IMR-90 (cell line): ENCODE measurements at regions not wholly inside any gene's neighbourhood (a gene's known extent, or its start where the extent isn't known, plus 50 kb on each side); places are given as distances from the start of the nearest gene placed in this dataset.

Experiments used
- ATAC-seq: fragments of 200-7000 bp; cut with Tn5 transposase; 2 replicates; pipeline ENCODE4 v1.9.1; 2020; ENCODE audit warnings: low read depth, mild to moderate bottlenecking, moderate library complexity
- BruUV-seq: library from RNA; stranded (reverse); fragments of 400-500 nt; replicated peaks from 2 replicates; lab custom pipeline; 2021; lab: Mats Ljungman, UMichigan
- CTCF ChIA-PET: fragments of 300-600 bp; formaldehyde crosslinking; extraction: SDS; loops from one replicate; lab custom pipeline; 2021; ENCODE audit warnings: antibody characterized with exemption; lab: Yijun Ruan, JAX
- POLR2A ChIA-PET: fragments of 300-600 bp; sonication (Branson Sonifier 250); formaldehyde crosslinking; loops from one replicate; lab custom pipeline; 2022; ENCODE audit warnings: antibody characterized with exemption; ENCODE audit not compliant: unreplicated experiment; lab: Charles Lee
- DNase-seq: peaks from one replicate; pipeline ENCODE4 v3.0.0; 2013
- H2AFZ ChIP-seq: replicated peaks from 2 replicates; pipeline ENCODE3; 2013; ENCODE audit warnings: low read length, mild to moderate bottlenecking; ENCODE audit not compliant: poor library complexity
- H2AK5ac ChIP-seq: 2 replicates; pipeline ENCODE4 v1.6.1; 2013; ENCODE audit warnings: low read depth, low read length, inconsistent platforms
- H2AK9ac ChIP-seq: replicated peaks from 2 replicates; pipeline ENCODE3; 2013; ENCODE audit warnings: mild to moderate bottlenecking, low read depth, low read length, moderate library complexity; ENCODE audit not compliant: poor library complexity
- H2BK120ac ChIP-seq: 2 replicates; pipeline ENCODE4 v1.6.1; 2013; ENCODE audit warnings: low read depth, low read length, inconsistent platforms
- H2BK15ac ChIP-seq: 3 replicates; pipeline ENCODE4 v1.6.1; 2013; ENCODE audit warnings: low read depth, low read length, inconsistent platforms
- H2BK20ac ChIP-seq: 2 replicates; pipeline ENCODE4 v1.6.1; 2013; ENCODE audit warnings: low read depth, mild to moderate bottlenecking, inconsistent platforms, low read length, moderate library complexity
- H2BK5ac ChIP-seq: 2 replicates; pipeline ENCODE4 v1.6.1; 2013; ENCODE audit warnings: mild to moderate bottlenecking, low read depth, low read length, inconsistent platforms; ENCODE audit not compliant: poor library complexity, severe bottlenecking
- H3K14ac ChIP-seq: replicated peaks from 2 replicates; pipeline ENCODE4 v1.6.1; 2013; ENCODE audit warnings: low read depth, low read length, inconsistent platforms
- H3K18ac ChIP-seq: 2 replicates; pipeline ENCODE4 v1.6.1; 2013; ENCODE audit warnings: low read depth, low read length, control low read depth
- H3K23ac ChIP-seq: 2 replicates; pipeline ENCODE4 v1.6.1; 2013; ENCODE audit warnings: low read depth, low read length, inconsistent platforms
- H3K27ac ChIP-seq: 2 replicates; pipeline ENCODE4 v1.5.1; 2013; ENCODE audit warnings: mild to moderate bottlenecking, control low read depth, low read length; ENCODE audit not compliant: insufficient read depth
- H3K27me3 ChIP-seq: 2 replicates; pipeline ENCODE4 v1.6.1; 2013; ENCODE audit warnings: low read length; ENCODE audit not compliant: control insufficient read depth, insufficient read depth
- H3K36me3 ChIP-seq: 2 replicates; pipeline ENCODE4 v1.6.1; 2013; ENCODE audit warnings: low read length, mixed read lengths; ENCODE audit not compliant: control insufficient read depth, insufficient read depth
- H3K4ac ChIP-seq: 2 replicates; pipeline ENCODE4 v1.6.1; 2013; ENCODE audit warnings: low read depth, low read length, inconsistent platforms
- H3K4me1 ChIP-seq: 2 replicates; pipeline ENCODE4 v1.6.1; 2013; ENCODE audit warnings: low read length, mixed read lengths; ENCODE audit not compliant: control insufficient read depth, insufficient read depth
- H3K4me2 ChIP-seq: 2 replicates; pipeline ENCODE4 v1.6.1; 2013; ENCODE audit warnings: low read depth, mild to moderate bottlenecking, control low read depth, low read length, moderate library complexity
- H3K4me3 ChIP-seq: 2 replicates; pipeline ENCODE4 v1.5.1; 2013; ENCODE audit warnings: low read depth, mild to moderate bottlenecking, control low read depth, low read length, moderate library complexity; ENCODE audit not compliant: insufficient read depth
- H3K56ac ChIP-seq: 2 replicates; pipeline ENCODE4 v1.6.1; 2013; ENCODE audit warnings: low read length, inconsistent platforms; ENCODE audit not compliant: insufficient read depth; ENCODE audit errors: extremely low read depth
- H3K79me1 ChIP-seq, 2 experiments: 2 replicates each; pipeline ENCODE4 v1.6.1; 2013; ENCODE audit warnings: low read length in 2 of 2, inconsistent platforms in 1 of 2, low read depth in 1 of 2
- H3K9ac ChIP-seq: 2 replicates; pipeline ENCODE4 v1.6.1; 2013; ENCODE audit warnings: low read depth, low read length, control low read depth
- H3K9me1 ChIP-seq: 2 replicates; pipeline ENCODE4 v1.6.1; 2013; ENCODE audit warnings: low read length, inconsistent platforms; ENCODE audit not compliant: insufficient read depth
- H3K9me3 ChIP-seq: 2 replicates; pipeline ENCODE4 v1.6.1; 2013; ENCODE audit warnings: low read length; ENCODE audit not compliant: control insufficient read depth, insufficient read depth
- H4K20me1 ChIP-seq: 2 replicates; pipeline ENCODE4 v1.6.1; 2013; ENCODE audit warnings: low read length, inconsistent platforms; ENCODE audit not compliant: insufficient read depth
- H4K5ac ChIP-seq: 2 replicates; pipeline ENCODE4 v1.6.1; 2013; ENCODE audit warnings: mild to moderate bottlenecking, low read depth, low read length, control low read depth
- H4K8ac ChIP-seq, 2 experiments: 2 replicates each; pipeline ENCODE4 v1.6.1; 2013; ENCODE audit warnings: low read depth in 2 of 2, low read length in 2 of 2, control low read depth in 1 of 2, inconsistent platforms in 1 of 2
- H4K91ac ChIP-seq: 2 replicates; pipeline ENCODE4 v1.6.1; 2013; ENCODE audit warnings: low read depth, low read length, inconsistent platforms; ENCODE audit not compliant: insufficient read depth
- BHLHE40 ChIP-seq: fragments of 150-350 bp; IDR thresholded peaks from 2 replicates; pipeline ENCODE4 v1.6.1; 2016; ENCODE audit warnings: mild to moderate bottlenecking, low read depth, low read length
- CEBPB ChIP-seq: IDR thresholded peaks from 2 replicates; pipeline ENCODE4 v1.6.1; 2012; ENCODE audit warnings: low read depth, low read length, improper control_type of control experiment
- CHD1 ChIP-seq: IDR thresholded peaks from 2 replicates; pipeline ENCODE4 v1.6.1; 2012; ENCODE audit warnings: low read depth, low read length, improper control_type of control experiment
- CTCF ChIP-seq: conservative IDR thresholded peaks from 2 replicates; pipeline ENCODE4 v1.5.1; 2012; ENCODE audit warnings: mild to moderate bottlenecking, low read depth, low read length, improper control_type of control experiment
- ELK1 ChIP-seq: fragments of 150-350 bp; IDR thresholded peaks from 2 replicates; pipeline ENCODE4 v1.6.1; 2016; ENCODE audit warnings: low read depth, mild to moderate bottlenecking, low read length, moderate library complexity, borderline replicate concordance
- FOS ChIP-seq: fragments of 150-350 bp; IDR thresholded peaks from 2 replicates; pipeline ENCODE4 v1.6.1; 2016; ENCODE audit warnings: low read depth, low read length
- MAFK ChIP-seq: IDR thresholded peaks from 2 replicates; pipeline ENCODE4 v1.6.1; 2012; ENCODE audit warnings: low read depth, low read length, improper control_type of control experiment
- MAZ ChIP-seq: IDR thresholded peaks from 2 replicates; pipeline ENCODE4 v1.6.1; 2012; ENCODE audit warnings: low read depth, mild to moderate bottlenecking, low read length, improper control_type of control experiment, moderate library complexity, borderline replicate concordance
- MXI1 ChIP-seq: IDR thresholded peaks from 2 replicates; pipeline ENCODE4 v1.6.1; 2012; ENCODE audit warnings: low read depth, mild to moderate bottlenecking, low read length, moderate library complexity, borderline replicate concordance
- NFE2L2 ChIP-seq: fragments of 150-350 bp; IDR thresholded peaks from 2 replicates; pipeline ENCODE4 v1.6.1; 2016; ENCODE audit warnings: low read depth, mild to moderate bottlenecking, low read length
- POLR2A ChIP-seq: IDR thresholded peaks from 2 replicates; pipeline ENCODE4 v1.6.1; 2012; ENCODE audit warnings: mild to moderate bottlenecking, low read depth, low read length
- RAD21 ChIP-seq: IDR thresholded peaks from 2 replicates; pipeline ENCODE4 v1.6.1; 2012; ENCODE audit warnings: low read length, improper control_type of control experiment
- RCOR1 ChIP-seq: IDR thresholded peaks from 2 replicates; pipeline ENCODE4 v1.6.1; 2012; ENCODE audit warnings: mild to moderate bottlenecking, low read length, improper control_type of control experiment; ENCODE audit not compliant: insufficient replicate concordance
- RFX5 ChIP-seq: IDR thresholded peaks from 2 replicates; pipeline ENCODE4 v1.8.0; 2012; ENCODE audit warnings: low read depth, mild to moderate bottlenecking, low read length, moderate library complexity
- SMC3 ChIP-seq: fragments of 150-350 bp; IDR thresholded peaks from 2 replicates; pipeline ENCODE4 v1.6.1; 2016; ENCODE audit warnings: low read depth, mild to moderate bottlenecking, antibody characterized with exemption, low read length, moderate library complexity
- USF2 ChIP-seq: fragments of 150-350 bp; IDR thresholded peaks from 2 replicates; pipeline ENCODE4 v1.6.1; 2017; ENCODE audit warnings: mild to moderate bottlenecking, antibody characterized with exemption, low read length, low read depth
- WGBS, 2 experiments: methylation state at CpG; one replicate each; pipeline versions ENCODE4 v1.1.5 to v1.1.7; 2013; ENCODE audit warnings: missing lambda C conversion rate in 2 of 2; ENCODE audit not compliant: insufficient read length in 1 of 2; ENCODE audit errors: extremely low coverage in 2 of 2; 5-methylcytosine and 5-hydroxymethylcytosine counted together
- dilution Hi-C: fragments of 300-500 bp; cut with HindIII; formaldehyde crosslinking; loops from one replicate; pipeline ENCODE4 v1.14.3; 2018; ENCODE audit warnings: low sequenced_read_pairs; ENCODE audit not compliant: unreplicated experiment
- in situ Hi-C: fragments of 300-500 bp; cut with MboI; formaldehyde crosslinking; loops from 3 replicates; pipeline ENCODE4 v1.14.3; 2019; ENCODE audit warnings: low sequenced_read_pairs, inconsistent platforms, mixed read lengths
- intact Hi-C: fragments of 100-400 bp; cut with micrococcal nuclease; formaldehyde crosslinking; loops from 2 replicates; pipeline ENCODE4 v1.10.0; 2022

- WGBS, 2 experiments = no CpG with 5 or more reads among the region's 3 CpGs
- Histone ChIP-seq H3K56ac (no peak overlapping the region), H4K91ac (no peak overlapping the region), H3K18ac (no peak overlapping the region), H3K36me3 (no peaks in the 10 kb centered on the region), H3K9me3 (peaks cover 5% of the 10 kb centered on the region), H4K20me1 (no peaks in the 10 kb centered on the region), H3K4ac (no peak overlapping the region), H3K9ac (no peak overlapping the region), H2BK20ac (no peak overlapping the region), H2BK120ac (no peak overlapping the region), H4K8ac (no peak overlapping the region), H3K14ac (no peak overlapping the region), H3K27me3 (no peaks in the 10 kb centered on the region), H2AK9ac (no peak overlapping the region), H2BK15ac (no peak overlapping the region), H3K23ac (no peak overlapping the region), H2BK5ac (no peak overlapping the region), H3K27ac (no peak overlapping the region), H2AFZ (no peak overlapping the region), H3K4me2 (no peak overlapping the region), H4K5ac (no peak overlapping the region), H3K9me1 (no peaks in the 10 kb centered on the region), H3K79me1 (no peaks in the 10 kb centered on the region), H3K4me3 (no peak overlapping the region), H2AK5ac (no peak overlapping the region), H3K4me1 (no peaks in the 10 kb centered on the region)
- intact Hi-C loops (no loop called here), dilution Hi-C loops (no loop called here), in situ Hi-C loops (no loop called here)
- no peak for ATAC-seq
- no peak for DNase-seq
- BruUV-seq = no TSS peak
- no peak for TF ChIP-seq MAZ
- no peak for TF ChIP-seq USF2
- no peak for TF ChIP-seq CHD1
- no peak for TF ChIP-seq MXI1
- no peak for TF ChIP-seq RCOR1
- no peak for TF ChIP-seq CTCF
- no peak for TF ChIP-seq NFE2L2
- TF ChIP-seq POLR2A = no peak
- TF ChIP-seq ELK1 = no peak
- TF ChIP-seq SMC3 = no peak
- no peak for TF ChIP-seq RFX5
- no peak for TF ChIP-seq MAFK
- no peak for TF ChIP-seq FOS
- no peak for TF ChIP-seq CEBPB
- TF ChIP-seq RAD21 = no peak
- no peak for TF ChIP-seq BHLHE40
- ChIA-PET CTCF (interaction anchor here (0.6 kb wide), 1 partner anchor 1797 kb away, joined by 3 read pairs; no protein-coding TSS in a partner anchor), POLR2A (no interaction called here)
Observed at GRCh38 chr2:7513834-7514233, 596.6 kb downstream of the RNF144A start.
